ENCODE measurements at regions not wholly inside any gene's neighbourhood (a gene's known extent, or its start where the extent isn't known, plus 50 kb on each side); places are given as distances from the start of the nearest gene placed in this dataset.

GRCh38 chr3:135897715-135898114 lies 67.8 kb upstream of the PPP2R3A start:
- TF ChIP-seq, protein P1, sequence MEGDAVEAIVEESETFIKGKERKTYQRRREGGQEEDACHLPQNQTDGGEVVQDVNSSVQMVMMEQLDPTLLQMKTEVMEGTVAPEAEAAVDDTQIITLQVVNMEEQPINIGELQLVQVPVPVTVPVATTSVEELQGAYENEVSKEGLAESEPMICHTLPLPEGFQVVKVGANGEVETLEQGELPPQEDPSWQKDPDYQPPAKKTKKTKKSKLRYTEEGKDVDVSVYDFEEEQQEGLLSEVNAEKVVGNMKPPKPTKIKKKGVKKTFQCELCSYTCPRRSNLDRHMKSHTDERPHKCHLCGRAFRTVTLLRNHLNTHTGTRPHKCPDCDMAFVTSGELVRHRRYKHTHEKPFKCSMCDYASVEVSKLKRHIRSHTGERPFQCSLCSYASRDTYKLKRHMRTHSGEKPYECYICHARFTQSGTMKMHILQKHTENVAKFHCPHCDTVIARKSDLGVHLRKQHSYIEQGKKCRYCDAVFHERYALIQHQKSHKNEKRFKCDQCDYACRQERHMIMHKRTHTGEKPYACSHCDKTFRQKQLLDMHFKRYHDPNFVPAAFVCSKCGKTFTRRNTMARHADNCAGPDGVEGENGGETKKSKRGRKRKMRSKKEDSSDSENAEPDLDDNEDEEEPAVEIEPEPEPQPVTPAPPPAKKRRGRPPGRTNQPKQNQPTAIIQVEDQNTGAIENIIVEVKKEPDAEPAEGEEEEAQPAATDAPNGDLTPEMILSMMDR (IDR thresholded peaks at IDR 0.05), result no peak
- no peak for TF ChIP-seq POLR2A (IDR thresholded peaks at IDR 0.05)
- TF ChIP-seq POLR2AphosphoS5 (IDR thresholded peaks at IDR 0.05), result no peak
- no peak for TF ChIP-seq EP300 (IDR thresholded peaks at IDR 0.05)
